H1 (cell line): ENCODE measurements at regions not wholly inside any gene's neighbourhood (a gene's known extent, or its start where the extent isn't known, plus 50 kb on each side); places are given as distances from the start of the nearest gene placed in this dataset.

Source experiments
- CTCF ChIA-PET: fragments of 300-600 bp; sonication (Branson Sonifier 250); formaldehyde crosslinking; loops from one replicate; lab custom pipeline; 2021; ENCODE audit not compliant: partially characterized antibody; lab: Charles Lee
- POLR2A ChIA-PET: fragments of 300-600 bp; sonication (Branson Sonifier 250); formaldehyde crosslinking; loops from one replicate; lab custom pipeline; 2021; ENCODE audit warnings: inconsistent platforms; ENCODE audit not compliant: partially characterized antibody; lab: Charles Lee
- DNase-seq, 2 experiments: peaks; one replicate each; pipeline versions ENCODE4 v3.0.0 to v3.0.0-alpha.2; 2010 to 2022; ENCODE audit warnings: low spot score in 2 of 2, low read depth in 1 of 2, mixed read lengths in 1 of 2
- FAIRE-seq: peaks from 2 replicates; lab custom pipeline; 2011; peaks lifted over from hg19 to GRCh38; lab: Jason Lieb, UNC
- H2AFZ ChIP-seq: 2 replicates; pipeline ENCODE4 v1.8.1; 2012; ENCODE audit warnings: low read length, inconsistent platforms
- H2AK5ac ChIP-seq: 2 replicates; pipeline ENCODE4 v1.6.1; 2013; ENCODE audit warnings: low read depth, low read length
- H2BK120ac ChIP-seq: replicated peaks from 2 replicates; pipeline ENCODE3; 2013; ENCODE audit warnings: low read depth, low read length, inconsistent platforms
- H2BK12ac ChIP-seq: 2 replicates; pipeline ENCODE4 v1.6.1; 2013; ENCODE audit warnings: low read depth, low read length
- H2BK15ac ChIP-seq: 2 replicates; pipeline ENCODE4 v1.6.1; 2013; ENCODE audit warnings: low read length
- H2BK20ac ChIP-seq: 2 replicates; pipeline ENCODE4 v1.6.1; 2013; ENCODE audit warnings: low read length
- H2BK5ac ChIP-seq: 2 replicates; pipeline ENCODE4 v1.6.1; 2013; ENCODE audit warnings: low read depth, low read length
- H3K14ac ChIP-seq: 2 replicates; pipeline ENCODE4 v1.6.1; 2013; ENCODE audit warnings: inconsistent platforms; ENCODE audit not compliant: insufficient read length
- H3K18ac ChIP-seq: 2 replicates; pipeline ENCODE4 v1.6.1; 2013; ENCODE audit warnings: low read length; ENCODE audit errors: extremely low read depth
- H3K23ac ChIP-seq: 2 replicates; pipeline ENCODE4 v1.6.1; 2013; ENCODE audit warnings: inconsistent platforms; ENCODE audit not compliant: insufficient read length
- H3K23me2 ChIP-seq: 2 replicates; pipeline ENCODE4 v1.6.1; 2013; ENCODE audit warnings: low read depth, low read length
- H3K27ac ChIP-seq: 2 replicates; pipeline ENCODE4 v1.6.1; 2011; ENCODE audit warnings: low read depth, low read length, inconsistent platforms
- H3K27me3 ChIP-seq, 4 experiments: replicated peaks in 1 of 4; 1 replicate in 1 of 4; 2 replicates in 3 of 4; pipeline versions ENCODE4 v1.6.1 to v1.8.1; 2011 to 2013; ENCODE audit warnings: low read length in 3 of 4, mild to moderate bottlenecking in 3 of 4, inconsistent platforms in 2 of 4, mixed read lengths in 2 of 4, moderate library complexity in 1 of 4; ENCODE audit not compliant: control insufficient read depth in 3 of 4, insufficient read depth in 3 of 4; ENCODE audit errors: extremely low read depth in 1 of 4
- H3K36me3 ChIP-seq, 4 experiments: 2 replicates each; pipeline versions ENCODE4 v1.6.1 to v1.8.1; 2011 to 2013; ENCODE audit warnings: mild to moderate bottlenecking in 4 of 4, low read length in 3 of 4, moderate library complexity in 2 of 4, control low read depth in 1 of 4, inconsistent platforms in 1 of 4; ENCODE audit not compliant: insufficient read depth in 4 of 4, control insufficient read depth in 2 of 4
- H3K4ac ChIP-seq: replicated peaks from 2 replicates; pipeline ENCODE3; 2013; ENCODE audit warnings: low read length, low read depth, mixed read lengths, inconsistent platforms; ENCODE audit not compliant: insufficient read length
- H3K4me1 ChIP-seq, 4 experiments: replicated peaks in 1 of 4; 1 replicate in 1 of 4; 2 replicates in 3 of 4; pipeline versions ENCODE4 v1.6.1 to v1.8.1; 2011 to 2013; ENCODE audit warnings: low read length in 3 of 4, inconsistent platforms in 2 of 4, mixed read lengths in 1 of 4; ENCODE audit not compliant: insufficient read depth in 4 of 4, control insufficient read depth in 3 of 4
- H3K4me2 ChIP-seq, 2 experiments: 2 replicates each; pipeline versions ENCODE4 v1.6.1 to v1.8.1; 2011 to 2013; ENCODE audit warnings: low read depth in 2 of 2, low read length in 2 of 2, control low read depth in 1 of 2, inconsistent platforms in 1 of 2, mild to moderate bottlenecking in 1 of 2; ENCODE audit not compliant: insufficient read depth in 1 of 2
- H3K4me3 ChIP-seq, 4 experiments: fragments of 200-600, 300-600 bp in 1 of 4; sonication (generic), shearing (Covaris generic), sonication (Bioruptor Twin) in 1 of 4; 2 replicates each; pipeline versions ENCODE4 v1.5.1 to v1.8.1; 2011 to 2016; ENCODE audit warnings: low read length in 4 of 4, low read depth in 3 of 4, control low read depth in 2 of 4, inconsistent platforms in 2 of 4, mild to moderate bottlenecking in 2 of 4, mixed read lengths in 1 of 4, moderate library complexity in 1 of 4; ENCODE audit not compliant: insufficient read depth in 2 of 4; ENCODE audit errors: extremely low read depth in 1 of 4
- H3K56ac ChIP-seq: replicated peaks from 2 replicates; pipeline ENCODE3; 2013; ENCODE audit warnings: low read depth, mild to moderate bottlenecking, mixed read lengths, low read length, inconsistent platforms; ENCODE audit not compliant: insufficient read length
- H3K79me1 ChIP-seq: 2 replicates; pipeline ENCODE4 v1.6.1; 2013; ENCODE audit warnings: low read depth, low read length, control low read depth
- H3K79me2 ChIP-seq, 2 experiments: 2 replicates each; pipeline versions ENCODE4 v1.6.1 to v1.8.1; 2012 to 2013; ENCODE audit warnings: low read length in 2 of 2, mild to moderate bottlenecking in 2 of 2, inconsistent platforms in 1 of 2; ENCODE audit not compliant: insufficient read depth in 2 of 2, control insufficient read depth in 1 of 2
- H3K9ac ChIP-seq, 4 experiments: replicated peaks in 1 of 4; 1 replicate in 1 of 4; 2 replicates in 3 of 4; pipeline versions ENCODE4 v1.6.1 to v1.8.1; 2011 to 2013; ENCODE audit warnings: low read depth in 3 of 4, low read length in 3 of 4, control low read depth in 2 of 4, mild to moderate bottlenecking in 2 of 4, moderate library complexity in 2 of 4, inconsistent platforms in 1 of 4; ENCODE audit errors: extremely low read depth in 1 of 4
- H3K9me3 ChIP-seq, 2 experiments: 2 replicates each; pipeline versions ENCODE4 v1.6.1 to v1.8.1; 2012 to 2013; ENCODE audit warnings: mild to moderate bottlenecking in 2 of 2, moderate library complexity in 2 of 2, control low read depth in 1 of 2, inconsistent platforms in 1 of 2, low read depth in 1 of 2, low read length in 1 of 2, mixed read lengths in 1 of 2; ENCODE audit not compliant: insufficient read depth in 2 of 2
- H4K20me1 ChIP-seq, 2 experiments: replicated peaks in 1 of 2; 2 replicates each; pipeline versions ENCODE3 to v1.8.1; 2011 to 2013; ENCODE audit warnings: inconsistent platforms in 2 of 2, low read length in 2 of 2, mild to moderate bottlenecking in 1 of 2; ENCODE audit not compliant: insufficient read depth in 2 of 2, control insufficient read depth in 1 of 2
- H4K5ac ChIP-seq: 2 replicates; pipeline ENCODE4 v1.6.1; 2013; ENCODE audit warnings: low read length, low read depth, mixed read lengths, inconsistent platforms; ENCODE audit not compliant: insufficient read length
- H4K8ac ChIP-seq: 2 replicates; pipeline ENCODE4 v1.8.0; 2013; ENCODE audit warnings: mild to moderate bottlenecking, moderate library complexity, low read length, inconsistent platforms; ENCODE audit not compliant: insufficient read depth; ENCODE audit errors: extremely low read depth
- H4K91ac ChIP-seq: replicated peaks from 2 replicates; pipeline ENCODE3; 2013; ENCODE audit warnings: low read length, mixed read lengths, inconsistent platforms; ENCODE audit not compliant: insufficient read length
- CEBPB ChIP-seq: IDR thresholded peaks from 2 replicates; pipeline ENCODE4 v1.6.1; 2012; ENCODE audit warnings: low read depth, low read length
- CTBP2 ChIP-seq: IDR thresholded peaks from 2 replicates; pipeline ENCODE4 v1.7.0; 2011; ENCODE audit warnings: borderline replicate concordance, mild to moderate bottlenecking, moderate library complexity, mixed read lengths, low read length; ENCODE audit not compliant: insufficient read depth, insufficient read length
- EP300 ChIP-seq, 2 experiments: IDR thresholded peaks; 1 replicate in 1 of 2; 2 replicates in 1 of 2; pipeline ENCODE4 v1.6.1; 2011 to 2012; ENCODE audit warnings: low read depth in 2 of 2, low read length in 2 of 2, mild to moderate bottlenecking in 2 of 2, borderline replicate concordance in 1 of 2, inconsistent platforms in 1 of 2, moderate library complexity in 1 of 2
- JUND ChIP-seq: IDR thresholded peaks from 2 replicates; pipeline ENCODE4 v1.6.1; 2011; ENCODE audit warnings: mild to moderate bottlenecking, improper control_type of control experiment, low read length
- KDM5A ChIP-seq: fragments of 200-600 bp; IDR thresholded peaks from 2 replicates; pipeline ENCODE4 v1.7.1; 2012; ENCODE audit warnings: mild to moderate bottlenecking, low read length, inconsistent platforms, mixed read lengths
- POU5F1 ChIP-seq: IDR thresholded peaks from 2 replicates; pipeline ENCODE4 v1.6.1; 2011; ENCODE audit warnings: low read depth, mild to moderate bottlenecking, low read length, moderate library complexity
- RBBP5 ChIP-seq: IDR thresholded peaks from 2 replicates; pipeline ENCODE4 v1.7.1; 2012; ENCODE audit warnings: low read depth, mild to moderate bottlenecking, inconsistent platforms, low read length, moderate library complexity, borderline replicate concordance
- SIN3A ChIP-seq, 2 experiments: IDR thresholded peaks in 1 of 2; conservative IDR thresholded peaks in 1 of 2; 2 replicates each; pipeline ENCODE4 v1.6.1; 2011 to 2012; ENCODE audit warnings: low read length in 2 of 2, improper control_type of control experiment in 1 of 2, low read depth in 1 of 2, mild to moderate bottlenecking in 1 of 2
- TAF7 ChIP-seq: optimal IDR thresholded peaks from 2 replicates; pipeline ENCODE3; 2011; ENCODE audit warnings: low read depth, mild to moderate bottlenecking, inconsistent platforms, low read length, moderate library complexity, borderline replicate concordance
- YY1 ChIP-seq: IDR thresholded peaks from 2 replicates; pipeline ENCODE4 v1.6.1; 2011; ENCODE audit warnings: low read depth, mild to moderate bottlenecking, low read length
- WGBS, 2 experiments: shearing (Covaris generic) in 1 of 2; methylation state at CpG; one replicate each; pipeline versions ENCODE4 v1.1.6 to v1.1.7; 2013 to 2015; ENCODE audit warnings: low lambda C conversion rate in 2 of 2, mixed read lengths in 2 of 2, inconsistent platforms in 1 of 2, low coverage in 1 of 2, missing lambda C conversion rate in 1 of 2; ENCODE audit not compliant: insufficient replicate concordance in 2 of 2, insufficient coverage in 1 of 2, insufficient read length in 1 of 2; ENCODE audit errors: extremely low coverage in 1 of 2, missing lambda C conversion rate in 1 of 2; 5-methylcytosine and 5-hydroxymethylcytosine counted together

DNA sequence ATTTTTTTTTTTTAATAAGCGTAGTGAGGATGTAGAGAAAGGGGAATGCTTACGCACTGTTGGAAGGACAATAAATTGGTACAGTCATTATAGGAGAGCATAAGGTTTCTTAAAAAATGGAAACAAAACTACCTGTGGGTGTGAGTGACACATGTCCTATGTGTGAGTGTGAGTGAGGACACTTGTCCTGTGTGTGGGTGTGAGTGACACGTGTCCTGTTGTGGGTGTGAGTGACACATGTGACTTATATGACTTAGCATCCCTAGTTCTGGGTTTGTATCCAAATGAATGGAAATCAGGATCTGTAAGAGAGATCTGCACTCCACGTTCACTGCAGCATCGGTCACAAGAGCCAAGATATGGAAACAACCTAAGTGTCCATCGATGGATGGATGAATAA is 91.8 kb downstream of the CBLN2 start:
- TF ChIP-seq POU5F1, result no peak
- no peak for TF ChIP-seq KDM5A
- TF ChIP-seq YY1, result no peak
- TF ChIP-seq RBBP5, result no peak
- no peak for TF ChIP-seq SIN3A (conservative IDR thresholded peaks at IDR 0.05 in 1 of 2, IDR thresholded peaks at IDR 0.05 in 1 of 2; ENCODE audit: low read depth in 1 of 2, low read length in 2 of 2)
- no peak for TF ChIP-seq JUND
- no peak for TF ChIP-seq CEBPB
- no peak for TF ChIP-seq TAF7
- no peak for TF ChIP-seq EP300 (IDR thresholded peaks at IDR 0.05; ENCODE audit: borderline replicate concordance in 1 of 2, low read depth in 2 of 2, low read length in 2 of 2)
- TF ChIP-seq CTBP2, result no peak
- no peak overlapping the region for H2BK120ac ChIP-seq
- no peak overlapping the region for H2BK5ac ChIP-seq
- H3K9ac ChIP-seq, result no peak overlapping the region
- H3K4me3 ChIP-seq, result no peak overlapping the region
- no peak overlapping the region for H2AFZ ChIP-seq
- DNase-seq (no peak), FAIRE-seq (no peak)
- H2AK5ac ChIP-seq, result no peak overlapping the region
- no peak overlapping the region for H3K27ac ChIP-seq
- no peak overlapping the region for H2BK15ac ChIP-seq
- no peak overlapping the region for H3K14ac ChIP-seq
- peaks cover 0 to 25% (median 0%) of the 10 kb centered on the region in 4 experiments; a peak in 1 of 7 replicates for H3K27me3 ChIP-seq
- peaks cover 72 to 75% of the 10 kb centered on the region in 2 experiments for H3K9me3 ChIP-seq
- H2BK20ac ChIP-seq, result no peak overlapping the region
- H4K20me1 ChIP-seq, result peaks cover 0 to 1% of the 10 kb centered on the region in 2 experiments
- no peak overlapping the region for H3K4ac ChIP-seq
- H3K56ac ChIP-seq, result no peak overlapping the region
- no peak overlapping the region for H2BK12ac ChIP-seq
- H4K8ac ChIP-seq, result no peak overlapping the region
- no peaks in the 10 kb centered on the region for H3K79me1 ChIP-seq
- H3K4me1 ChIP-seq, result no peaks in the 10 kb centered on the region
- no peak overlapping the region for H3K4me2 ChIP-seq
- no peaks in the 10 kb centered on the region; the same call in 1 of the 2 replicates for H3K23me2 ChIP-seq
- no peak overlapping the region for H4K91ac ChIP-seq
- no peak overlapping the region for H3K18ac ChIP-seq
- ChIA-PET CTCF (no interaction called here), POLR2A (no interaction called here)
- no peaks in the 10 kb centered on the region; a peak in 1 of 8 replicates for H3K36me3 ChIP-seq
- no peaks in the 10 kb centered on the region for H3K79me2 ChIP-seq
- no peak overlapping the region for H3K23ac ChIP-seq
- H4K5ac ChIP-seq, result no peak overlapping the region
- WGBS, 2 experiments, result 81% methylated on average over 6 of the region's 6 CpGs; no CpG with 5 or more reads in 1 of the 2 experiments
